Erythroblast (primary cell): ENCODE measurements at regions not wholly inside any gene's neighbourhood (a gene's known extent, or its start where the extent isn't known, plus 50 kb on each side); places are given as distances from the start of the nearest gene placed in this dataset.

ENCODE experiments used
- GATA1 ChIP-seq: IDR thresholded peaks from 2 replicates; pipeline ENCODE4 v1.6.1; 2011; ENCODE audit warnings: low read depth, mild to moderate bottlenecking, control low read depth, low read length, moderate library complexity
- POLR2A ChIP-seq: IDR thresholded peaks from 2 replicates; pipeline ENCODE4 v1.6.1; 2011; ENCODE audit warnings: mild to moderate bottlenecking, low read length

DNA sequence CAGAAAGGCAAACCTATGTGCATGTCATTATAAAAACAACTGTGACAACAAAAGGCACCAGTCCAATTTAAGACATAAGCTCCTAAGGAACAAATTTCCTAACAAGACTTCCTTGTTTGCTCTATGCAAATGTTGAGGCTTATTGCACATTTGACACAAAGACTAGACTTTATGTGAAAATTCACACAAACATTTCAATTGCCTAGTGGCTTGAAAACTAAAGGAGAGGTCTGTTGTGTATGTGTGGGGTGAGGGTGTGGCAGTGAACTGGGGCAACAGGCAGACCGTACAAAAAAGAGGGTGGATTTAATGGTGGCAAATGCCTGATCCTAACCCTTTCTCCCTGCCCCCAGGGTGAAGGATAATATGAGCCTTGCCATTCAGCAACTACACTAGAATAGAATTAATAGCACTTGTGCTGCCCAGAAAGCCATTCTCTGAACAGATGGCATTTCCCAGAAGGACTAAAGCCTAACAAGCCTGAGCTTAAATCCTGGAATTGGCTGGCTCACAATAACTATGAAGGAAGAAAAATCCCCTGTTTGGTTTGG, 73.9 kb downstream of the GLUL start:
- TF ChIP-seq POLR2A (no peak), GATA1 (no peak)
